A549 (cell line): ENCODE measurements at regions not wholly inside any gene's neighbourhood (a gene's known extent, or its start where the extent isn't known, plus 50 kb on each side); places are given as distances from the start of the nearest gene placed in this dataset.

ENCODE experiments used
- ATAC-seq, 2 experiments: fragments of 200-7000 bp in 1 of 2; fragments of >200 bp in 1 of 2; cut with Nextera tagmentation in 1 of 2; cut with Tn5 transposase in 1 of 2; 3 replicates each; pipeline versions ENCODE4 v1.8.0 to v1.9.1; 2018 to 2020; ENCODE audit warnings: mild to moderate bottlenecking in 1 of 2, moderate library complexity in 1 of 2
- CTCF ChIA-PET: fragments of 300-600 bp; sonication (Branson Sonifier 250); formaldehyde crosslinking; extraction: SDS; loops from one replicate; lab custom pipeline; 2021; ENCODE audit warnings: antibody characterized with exemption, inconsistent platforms; lab: Yijun Ruan, JAX
- POLR2A ChIA-PET: fragments of 350-600 bp; formaldehyde crosslinking; extraction: SDS; loops from one replicate; lab custom pipeline; 2021; ENCODE audit warnings: antibody characterized with exemption, inconsistent platforms; lab: Yijun Ruan, JAX
- DNase-seq, 2 experiments: peaks; one replicate each; pipeline versions ENCODE4 v3.0.0 to v3.0.0-alpha.2; 2011 to 2016; ENCODE audit warnings: low read depth in 1 of 2, low spot score in 1 of 2
- FAIRE-seq: peaks from 2 replicates; lab custom pipeline; 2011; peaks lifted over from hg19 to GRCh38; lab: Jason Lieb, UNC
- H3K27ac ChIP-seq, 2 experiments: fragments of >200 bp; sonication (Bioruptor Twin); formaldehyde crosslinking; 3 replicates each; pipeline ENCODE4 v1.5.1; 2016 to 2017
- H3K4me1 ChIP-seq: fragments of >200 bp; sonication (Bioruptor Twin); formaldehyde crosslinking; 3 replicates; pipeline ENCODE4 v1.6.1; 2016
- H3K4me2 ChIP-seq: fragments of >200 bp; sonication (Bioruptor Twin); formaldehyde crosslinking; 3 replicates; pipeline ENCODE4 v1.6.1; 2016
- H3K4me3 ChIP-seq: fragments of >200 bp; sonication (Bioruptor Twin); formaldehyde crosslinking; 3 replicates; pipeline ENCODE4 v1.5.1; 2016
- H3K9me3 ChIP-seq: fragments of >200 bp; sonication (Bioruptor Twin); formaldehyde crosslinking; 3 replicates; pipeline ENCODE4 v1.6.1; 2016
- CBX2 ChIP-seq: fragments of 200-600 bp; sonication (generic); IDR thresholded peaks from 2 replicates; pipeline ENCODE4 v1.6.1; 2016; ENCODE audit warnings: low read depth, mild to moderate bottlenecking, borderline replicate concordance
- CBX8 ChIP-seq: fragments of 200-600 bp; sonication (generic); IDR thresholded peaks from 2 replicates; pipeline ENCODE4 v1.6.1; 2016
- CEBPB ChIP-seq, 2 experiments: fragments of >200 bp in 1 of 2; sonication (Bioruptor Twin) in 1 of 2; formaldehyde crosslinking in 1 of 2; IDR thresholded peaks; 2 replicates each; pipeline ENCODE4 v1.6.1; 2012 to 2016
- EHF ChIP-seq: fragments of 250-450 bp; sonication (Bioruptor Pico); IDR thresholded peaks from 2 replicates; pipeline ENCODE4 v1.5.0; 2020; ENCODE audit warnings: mild to moderate bottlenecking
- ELK1 ChIP-seq: fragments of 150-350 bp; IDR thresholded peaks from 2 replicates; pipeline ENCODE4 v1.6.1; 2014; ENCODE audit warnings: low read depth, mild to moderate bottlenecking, low read length
- EP300 ChIP-seq, 2 experiments: fragments of >200 bp; sonication (Bioruptor Twin); formaldehyde crosslinking; IDR thresholded peaks; 2 replicates in 1 of 2; 3 replicates in 1 of 2; pipeline ENCODE4 v1.6.1; 2016 to 2017
- ESRRA ChIP-seq: fragments of 150-350 bp; IDR thresholded peaks from 2 replicates; pipeline ENCODE4 v1.6.1; 2014; ENCODE audit warnings: mild to moderate bottlenecking, low read length, borderline replicate concordance
- FOSB ChIP-seq: fragments of 250-450 bp; sonication (Bioruptor Pico); IDR thresholded peaks from 2 replicates; pipeline ENCODE4 v1.5.0; 2020; ENCODE audit warnings: mild to moderate bottlenecking, moderate library complexity
- FOSL2 ChIP-seq, 2 experiments: fragments of 450-650 bp in 1 of 2; fragments of >200 bp in 1 of 2; sonication (Bioruptor Twin) in 1 of 2; formaldehyde crosslinking; IDR thresholded peaks; 2 replicates each; pipeline versions ENCODE4 v1.5.0 to v1.6.1; 2016 to 2020; ENCODE audit warnings: mild to moderate bottlenecking in 1 of 2, moderate library complexity in 1 of 2
- HDAC2 ChIP-seq: fragments of 200-600 bp; sonication (generic); IDR thresholded peaks from 2 replicates; pipeline ENCODE4 v1.6.1; 2016
- HEYL ChIP-seq: fragments of 250-450 bp; sonication (Bioruptor Pico); IDR thresholded peaks from 2 replicates; pipeline ENCODE4 v1.8.0; 2021; ENCODE audit warnings: mild to moderate bottlenecking, moderate library complexity
- HOXA7 ChIP-seq: fragments of 250-450 bp; sonication (Bioruptor Pico); IDR thresholded peaks from 2 replicates; pipeline ENCODE4 v1.5.0; 2020; ENCODE audit warnings: mild to moderate bottlenecking, moderate library complexity
- KDM1A ChIP-seq: fragments of 200-600 bp; sonication (generic); IDR thresholded peaks from 2 replicates; pipeline ENCODE4 v1.6.1; 2016; ENCODE audit warnings: low read depth, mild to moderate bottlenecking
- KDM5A ChIP-seq: fragments of 200-600 bp; sonication (generic); IDR thresholded peaks from 2 replicates; pipeline ENCODE4 v1.6.1; 2016; ENCODE audit warnings: antibody characterized with exemption, mild to moderate bottlenecking
- MYC ChIP-seq: IDR thresholded peaks from 2 replicates; pipeline ENCODE4 v1.6.1; 2012; ENCODE audit warnings: mild to moderate bottlenecking, inconsistent platforms, low read length, improper control_type of control experiment, borderline replicate concordance
- NPAS2 ChIP-seq: fragments of 250-450 bp; sonication (Bioruptor Pico); IDR thresholded peaks from 2 replicates; pipeline ENCODE4 v1.8.0; 2022; ENCODE audit warnings: mild to moderate bottlenecking, moderate library complexity, borderline replicate concordance
- POLR2A ChIP-seq: IDR thresholded peaks from 2 replicates; pipeline ENCODE4 v1.6.1; 2012; ENCODE audit warnings: mild to moderate bottlenecking, low read length
- POLR2AphosphoS2 ChIP-seq: conservative IDR thresholded peaks from 2 replicates; pipeline ENCODE4 v1.6.1; 2012; ENCODE audit warnings: low read length, improper control_type of control experiment, inconsistent platforms
- RAD21 ChIP-seq, 2 experiments: fragments of >200 bp in 1 of 2; sonication (Bioruptor Twin) in 1 of 2; formaldehyde crosslinking in 1 of 2; IDR thresholded peaks in 1 of 2; conservative IDR thresholded peaks in 1 of 2; 2 replicates in 1 of 2; 3 replicates in 1 of 2; pipeline ENCODE4 v1.6.1; 2012 to 2018; ENCODE audit warnings: inconsistent platforms in 1 of 2
- RARB ChIP-seq: fragments of 250-450 bp; sonication (Bioruptor Pico); IDR thresholded peaks from 2 replicates; pipeline ENCODE4 v1.8.0; 2021; ENCODE audit warnings: mild to moderate bottlenecking, moderate library complexity
- REST ChIP-seq: fragments of 200-600 bp; sonication (generic); IDR thresholded peaks from 2 replicates; pipeline ENCODE4 v1.6.1; 2016; ENCODE audit warnings: antibody characterized with exemption, mild to moderate bottlenecking, moderate library complexity
- ZC3H11A ChIP-seq: fragments of 450-650 bp; IDR thresholded peaks from 2 replicates; pipeline ENCODE4 v1.6.1; 2014; ENCODE audit warnings: antibody characterized with exemption, mild to moderate bottlenecking
- ZFP36 ChIP-seq: fragments of 450-650 bp; IDR thresholded peaks from 2 replicates; pipeline ENCODE4 v1.6.1; 2014; ENCODE audit warnings: borderline replicate concordance; ENCODE audit not compliant: partially characterized antibody
- WGBS: methylation state at CpG from one replicate; pipeline ENCODE4 v1.1.6; 2017; ENCODE audit errors: missing lambda C conversion rate; 5-methylcytosine and 5-hydroxymethylcytosine counted together
- TF ChIP-seq, protein P1 (sequence below): IDR thresholded peaks from 2 replicates; pipeline ENCODE4 v1.6.1; 2012
- TF ChIP-seq, protein P2 (sequence below): IDR thresholded peaks from 2 replicates; pipeline ENCODE4 v1.6.1; 2012; ENCODE audit warnings: low read depth, borderline replicate concordance
- TF ChIP-seq, protein P3 (sequence below): fragments of >200 bp; sonication (Bioruptor Twin); formaldehyde crosslinking; IDR thresholded peaks from 2 replicates; pipeline ENCODE4 v1.6.1; 2016

- no peak for DNase-seq
- Histone ChIP-seq H3K9me3 (no peaks in the 10 kb centered on the region), H3K4me3 (no peak overlapping the region), H3K4me1 (no peaks in the 10 kb centered on the region), H3K4me2 (no peak overlapping the region), H3K27ac (no peak overlapping the region)
- ChIA-PET CTCF (no interaction called here), POLR2A (no interaction called here)
- FAIRE-seq = no peak
- TF ChIP-seq HEYL (no peak), RAD21 (conservative IDR thresholded peaks at IDR 0.05 in 1 of 2, IDR thresholded peaks at IDR 0.05 in 1 of 2) (no peak), KDM1A (no peak), FOSB (no peak), EP300 (IDR thresholded peaks at IDR 0.05) (no peak), CBX2 (no peak), CBX8 (no peak), HDAC2 (no peak), HOXA7 (CRISPR knock-in tag) (no peak), ZFP36 (no peak), NPAS2 (CRISPR knock-in tag) (no peak)
- TF ChIP-seq, protein P1, sequence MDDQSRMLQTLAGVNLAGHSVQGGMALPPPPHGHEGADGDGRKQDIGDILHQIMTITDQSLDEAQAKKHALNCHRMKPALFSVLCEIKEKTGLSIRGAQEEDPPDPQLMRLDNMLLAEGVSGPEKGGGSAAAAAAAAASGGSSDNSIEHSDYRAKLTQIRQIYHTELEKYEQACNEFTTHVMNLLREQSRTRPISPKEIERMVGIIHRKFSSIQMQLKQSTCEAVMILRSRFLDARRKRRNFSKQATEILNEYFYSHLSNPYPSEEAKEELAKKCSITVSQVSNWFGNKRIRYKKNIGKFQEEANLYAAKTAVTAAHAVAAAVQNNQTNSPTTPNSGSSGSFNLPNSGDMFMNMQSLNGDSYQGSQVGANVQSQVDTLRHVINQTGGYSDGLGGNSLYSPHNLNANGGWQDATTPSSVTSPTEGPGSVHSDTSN = no peak
- no peak for ATAC-seq
- WGBS = 27% methylated on average over 7 of the region's 7 CpGs
These were observed 289.4 kb downstream of the RNF144B start for GRCh38 chr6:18676548-18676947.

GRCh38 chr6:18680842-18681241 is 293.7 kb downstream of the RNF144B start:
- no peak overlapping the region for H3K27ac ChIP-seq
- TF ChIP-seq HEYL (no peak), NPAS2 (CRISPR knock-in tag) (no peak), ZC3H11A (no peak), ESRRA (no peak), KDM5A (no peak), MYC (no peak)
- TF ChIP-seq, protein P2, sequence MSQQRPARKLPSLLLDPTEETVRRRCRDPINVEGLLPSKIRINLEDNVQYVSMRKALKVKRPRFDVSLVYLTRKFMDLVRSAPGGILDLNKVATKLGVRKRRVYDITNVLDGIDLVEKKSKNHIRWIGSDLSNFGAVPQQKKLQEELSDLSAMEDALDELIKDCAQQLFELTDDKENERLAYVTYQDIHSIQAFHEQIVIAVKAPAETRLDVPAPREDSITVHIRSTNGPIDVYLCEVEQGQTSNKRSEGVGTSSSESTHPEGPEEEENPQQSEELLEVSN = no peak
- H3K9me3 ChIP-seq = no peaks in the 10 kb centered on the region
- POLR2A ChIA-PET = no interaction called here
- H3K4me3 ChIP-seq = no peak overlapping the region
- ATAC-seq = no peak
- no peak for DNase-seq
- CTCF ChIA-PET = interaction anchor here (0.7 kb wide), 1 partner anchor 153 kb away, joined by 4 read pairs; no protein-coding TSS in a partner anchor
- no peaks in the 10 kb centered on the region for H3K4me1 ChIP-seq
- no peak for FAIRE-seq
- H3K4me2 ChIP-seq = no peak overlapping the region

- ChIA-PET CTCF (no interaction called here), POLR2A (no interaction called here)
- ATAC-seq (no peak), DNase-seq (no peak), FAIRE-seq (no peak)
- Histone ChIP-seq H3K4me2 (no peak overlapping the region), H3K27ac (no peak overlapping the region), H3K4me1 (no peaks in the 10 kb centered on the region), H3K4me3 (no peak overlapping the region), H3K9me3 (no peaks in the 10 kb centered on the region)
- 7% methylated on average over 5 of the region's 5 CpGs for WGBS
- TF ChIP-seq EP300 (IDR thresholded peaks at IDR 0.05) (no peak), RAD21 (conservative IDR thresholded peaks at IDR 0.05 in 1 of 2, IDR thresholded peaks at IDR 0.05 in 1 of 2) (no peak), POLR2AphosphoS2 (no peak), POLR2A (no peak), HDAC2 (no peak), KDM5A (no peak), ELK1 (no peak), MYC (no peak), REST (no peak), FOSL2 (IDR thresholded peaks at IDR 0.05) (no peak), FOSL2 (CRISPR knock-in tag; IDR thresholded peaks at IDR 0.05) (no peak), ESRRA (no peak), RARB (CRISPR knock-in tag) (no peak), EHF (no peak), CBX2 (no peak), CEBPB (IDR thresholded peaks at IDR 0.05) (no peak)
- TF ChIP-seq, protein P2 = no peak
- TF ChIP-seq, protein P3, sequence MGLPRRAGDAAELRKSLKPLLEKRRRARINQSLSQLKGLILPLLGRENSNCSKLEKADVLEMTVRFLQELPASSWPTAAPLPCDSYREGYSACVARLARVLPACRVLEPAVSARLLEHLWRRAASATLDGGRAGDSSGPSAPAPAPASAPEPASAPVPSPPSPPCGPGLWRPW = no peak
These were observed 294.8 kb downstream of the RNF144B start for GRCh38 chr6:18681832-18682503.
